Loucy (cell line): ENCODE measurements at regions not wholly inside any gene's neighbourhood (a gene's known extent, or its start where the extent isn't known, plus 50 kb on each side); places are given as distances from the start of the nearest gene placed in this dataset.

Experiments used
- CTCF ChIP-seq: fragments of 200-600 bp; sonication (generic); conservative IDR thresholded peaks from 2 replicates; pipeline ENCODE4 v1.5.1; 2014; ENCODE audit warnings: mild to moderate bottlenecking, antibody characterized with exemption, low read length
- EZH2phosphoT487 ChIP-seq: fragments of 200-600 bp; IDR thresholded peaks from 2 replicates; pipeline ENCODE4 v1.6.1; 2018; ENCODE audit warnings: antibody characterized with exemption, mild to moderate bottlenecking, moderate library complexity, borderline replicate concordance

GRCh38 chr4:151489462-151490203, 80.7 kb downstream of the FHIP1A start:
- TF ChIP-seq CTCF (no peak), EZH2phosphoT487 (no peak)
